ENCODE measurements at regions not wholly inside any gene's neighbourhood (a gene's known extent, or its start where the extent isn't known, plus 50 kb on each side); places are given as distances from the start of the nearest gene placed in this dataset.

GRCh38 chr2:120565929-120566328 lies 169.7 kb upstream of the GLI2 start:
- TF ChIP-seq CTCF (IDR thresholded peaks at IDR 0.05; ENCODE audit: control extremely low read depth in 1 of 3, insufficient read depth in 1 of 3, low read depth in 1 of 3, low read length in 3 of 3) (no peak), POLR2A (IDR thresholded peaks at IDR 0.05; ENCODE audit: control extremely low read depth in 1 of 2, low read depth in 2 of 2, low read length in 2 of 2) (no peak), ZNF274 (IDR thresholded peaks at IDR 0.05; ENCODE audit: borderline replicate concordance, extremely low read depth, low read length) (no peak), MAX (IDR thresholded peaks at IDR 0.05) (no peak), SP2 (IDR thresholded peaks at IDR 0.05; ENCODE audit: low read length) (no peak), TAF1 (IDR thresholded peaks at IDR 0.05; ENCODE audit: low read depth, low read length) (no peak), USF2 (IDR thresholded peaks at IDR 0.05; ENCODE audit: low read length) (no peak), ATF2 (IDR thresholded peaks at IDR 0.05; ENCODE audit: low read length) (no peak)
